Hematopoietic multipotent progenitor cell (in vitro differentiated cells): ENCODE measurements at regions not wholly inside any gene's neighbourhood (a gene's known extent, or its start where the extent isn't known, plus 50 kb on each side); places are given as distances from the start of the nearest gene placed in this dataset.
A peak's percentile ranks its signal among the peaks of the same experiment; 100 is the strongest.

Experiments
- DNase-seq, 3 donors: peaks; one replicate each; pipeline ENCODE4 v3.0.0-alpha.2; 2011 to 2015; ENCODE audit warnings: low read depth in 2 of 3, low spot score in 2 of 3

GRCh38 chr6:29884261-29884660 lies 56.6 kb downstream of the HLA-G start:
- no peak for DNase-seq

DNA sequence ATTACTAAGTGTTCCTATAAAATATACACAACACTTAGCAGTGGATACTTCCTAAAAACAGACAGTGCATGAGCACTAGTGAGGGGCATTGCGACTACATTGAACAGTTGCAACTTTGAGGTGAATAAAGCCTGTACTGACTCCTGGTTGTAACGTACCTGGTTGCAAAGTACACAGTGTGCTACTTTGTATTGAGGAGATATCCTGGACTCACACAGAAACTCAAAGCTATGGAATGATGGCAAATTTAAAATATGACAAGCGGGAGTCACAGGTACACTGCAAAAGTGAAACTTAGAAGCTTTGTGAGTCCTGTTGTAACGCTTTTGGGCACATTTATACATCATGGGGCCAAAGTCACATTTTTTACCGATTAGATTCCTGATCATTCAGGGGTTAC lies 55.6 kb upstream of the HLA-A start:
- no peak for DNase-seq

GRCh38 chr6:29887330-29887818 lies 55.0 kb upstream of the HLA-A start:
- peak; percentile 26 to 66 (median 53) for DNase-seq

GRCh38 chr6:29887819-29888776 lies 54.2 kb upstream of the HLA-A start:
- peak; percentile 53 to 76 (median 76) for DNase-seq
